Eye (tissue), 1 donor: ENCODE measurements at regions not wholly inside any gene's neighbourhood (a gene's known extent, or its start where the extent isn't known, plus 50 kb on each side); places are given as distances from the start of the nearest gene placed in this dataset.
"Not testable (repeated sequence)": the region's sequence is repeated elsewhere in the genome, so short reads cannot be mapped to it uniquely, and the experiment has no call there.

ENCODE experiments used
- DNase-seq: peaks from one replicate; pipeline ENCODE4 v3.0.0-alpha.2; 2015

DNA sequence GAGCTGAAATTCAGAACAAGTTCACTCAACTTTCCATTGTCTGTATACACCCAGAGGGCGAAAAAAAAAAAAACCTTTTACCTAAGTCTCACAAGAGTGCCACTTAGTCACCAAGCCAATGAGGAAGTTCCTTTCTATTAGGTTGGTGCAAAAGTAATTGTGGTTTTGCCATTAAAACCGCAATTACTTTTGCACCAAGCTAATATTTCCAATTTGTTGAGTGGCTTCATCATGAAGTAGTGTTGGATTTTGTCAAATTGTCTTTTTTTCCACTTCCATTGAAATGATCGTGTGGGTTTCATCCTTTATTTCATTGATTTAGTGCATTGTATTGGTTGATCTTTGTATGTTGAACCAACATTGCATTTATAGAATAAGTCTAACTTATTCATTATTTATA, 253.9 kb downstream of the ZIC4 start:
- DNase-seq: no peak

DNA sequence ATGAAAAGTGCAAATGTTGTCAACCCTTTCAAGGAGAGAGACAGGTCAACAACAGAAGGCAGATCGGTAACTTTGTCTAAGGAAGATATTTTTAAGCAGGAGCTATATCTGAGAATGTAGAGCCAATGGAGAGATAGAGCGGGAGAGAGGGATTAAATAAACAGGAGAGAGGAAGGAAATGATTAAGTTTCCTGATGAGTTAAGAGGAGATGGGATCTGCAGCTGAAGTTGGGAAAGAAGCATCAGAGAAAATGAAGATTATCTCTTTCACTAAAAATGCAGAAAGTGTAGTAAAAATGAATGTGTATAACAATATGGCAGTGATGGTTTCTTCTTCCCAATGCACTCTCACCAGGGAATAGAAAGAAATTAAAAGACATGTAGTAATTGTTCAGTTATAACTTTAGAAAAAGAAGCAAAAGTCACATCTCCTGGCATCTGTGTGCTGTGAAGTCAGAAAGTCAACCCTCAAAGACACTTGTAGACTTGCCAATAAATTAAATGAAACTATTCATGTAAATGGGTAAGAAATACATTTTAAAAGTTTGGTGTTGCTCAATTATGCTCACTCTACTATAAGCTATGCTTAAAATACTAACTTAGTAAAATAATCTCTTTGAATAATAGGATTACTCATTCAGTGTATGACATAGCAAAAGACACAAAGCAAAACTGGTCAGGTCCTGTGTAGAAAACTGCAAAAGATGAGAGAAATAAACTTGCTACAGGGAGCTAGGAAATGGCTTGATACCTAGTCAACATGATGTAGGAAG, 264.6 kb downstream of the ZIC4 start:
- DNase-seq: no peak

DNA sequence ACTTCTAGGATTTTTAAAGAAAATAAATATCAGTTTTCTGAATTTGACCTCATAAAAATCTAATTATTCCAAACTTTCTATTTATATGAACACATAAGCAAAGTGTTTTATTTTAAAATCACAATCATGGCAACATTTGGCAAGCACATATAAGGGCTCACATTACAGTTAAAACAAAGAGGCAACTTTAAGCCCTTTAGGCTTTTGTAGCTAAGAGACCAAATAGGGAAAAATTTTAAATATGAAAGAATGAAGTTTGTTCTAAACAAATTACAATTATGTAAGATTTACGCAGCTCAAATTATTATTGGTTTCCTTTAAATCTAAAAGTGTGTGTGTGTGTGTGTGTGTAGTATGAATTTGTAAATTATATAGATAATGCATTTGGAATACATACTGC, 267.0 kb downstream of the ZIC4 start:
- DNase-seq: no peak

DNA sequence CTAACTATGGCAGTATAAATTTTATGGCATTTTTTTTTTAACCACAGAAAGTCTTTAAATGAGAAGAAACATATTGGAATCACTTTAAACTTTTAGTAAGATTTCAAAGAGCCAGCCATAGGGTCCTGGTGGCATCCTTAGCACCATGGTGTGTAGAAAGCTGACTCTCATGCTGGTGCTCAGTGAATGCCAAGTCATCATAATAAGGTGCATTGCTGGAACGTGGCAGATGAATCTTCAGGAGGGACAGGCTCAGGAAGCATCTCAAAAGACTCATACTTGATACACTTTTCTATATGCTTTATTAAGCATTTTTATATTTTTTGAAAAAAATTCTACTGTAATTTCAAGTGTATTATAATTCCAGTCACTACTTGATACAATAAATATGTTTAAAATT, 274.2 kb downstream of the ZIC4 start:
- no peak for DNase-seq

DNA sequence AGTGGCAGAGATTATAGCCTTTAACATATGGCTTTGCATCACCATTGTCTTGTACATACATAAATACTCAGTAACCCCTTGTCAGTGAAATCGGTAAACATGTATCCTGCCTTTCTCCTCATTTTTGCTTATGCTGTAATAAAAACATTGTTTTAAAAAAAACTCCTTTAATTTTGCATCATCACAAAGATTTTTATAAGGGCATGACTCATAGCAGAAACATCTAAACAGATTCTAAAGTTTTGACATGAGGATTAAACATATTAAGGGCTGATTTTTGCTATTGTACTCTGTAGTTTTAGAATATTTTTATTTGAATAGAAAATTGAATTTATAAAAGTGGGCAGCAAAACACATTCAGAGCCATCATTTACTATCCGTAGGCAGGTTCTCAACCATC, 275.9 kb downstream of the ZIC4 start:
- DNase-seq: no peak

DNA sequence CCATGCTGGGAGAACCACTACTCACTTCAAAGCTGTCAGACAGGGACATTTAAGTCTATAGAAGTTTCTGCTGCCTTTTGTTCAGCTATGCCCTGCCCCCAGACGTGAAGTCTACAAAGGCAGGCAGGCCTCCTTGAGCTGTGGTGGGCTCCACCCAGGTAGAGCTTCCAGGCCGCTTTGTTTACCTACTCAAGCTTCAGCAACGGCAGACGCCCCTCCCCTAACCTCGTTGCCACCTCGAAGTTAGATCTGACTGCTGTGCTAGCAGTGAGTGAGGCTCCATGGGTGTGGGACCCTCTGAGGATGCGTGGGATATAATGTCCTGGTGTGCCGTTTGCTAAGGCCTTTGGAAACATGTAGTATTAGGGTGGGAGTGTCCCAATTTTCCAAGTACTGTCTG, 276.7 kb downstream of the ZIC4 start:
- no peak for DNase-seq

DNA sequence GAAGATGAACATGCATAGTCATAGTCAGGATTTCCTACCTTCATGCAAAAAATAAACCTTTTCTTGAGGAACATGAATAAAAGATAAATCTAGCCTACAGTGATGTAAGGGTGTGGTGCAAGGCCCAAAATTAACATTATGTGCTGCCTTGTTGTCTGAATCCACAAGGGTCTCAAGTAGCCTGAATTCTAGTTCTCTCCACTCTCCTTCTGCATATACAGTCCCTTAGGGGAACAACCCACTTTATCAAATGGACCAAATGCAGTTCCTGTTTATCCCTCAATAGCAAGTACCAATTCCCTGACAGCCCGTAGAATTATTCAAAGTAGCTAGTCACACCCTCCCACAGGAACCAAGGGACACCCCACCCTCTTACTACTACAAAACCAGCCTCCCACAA, 284.0 kb downstream of the ZIC4 start:
- no peak for DNase-seq

DNA sequence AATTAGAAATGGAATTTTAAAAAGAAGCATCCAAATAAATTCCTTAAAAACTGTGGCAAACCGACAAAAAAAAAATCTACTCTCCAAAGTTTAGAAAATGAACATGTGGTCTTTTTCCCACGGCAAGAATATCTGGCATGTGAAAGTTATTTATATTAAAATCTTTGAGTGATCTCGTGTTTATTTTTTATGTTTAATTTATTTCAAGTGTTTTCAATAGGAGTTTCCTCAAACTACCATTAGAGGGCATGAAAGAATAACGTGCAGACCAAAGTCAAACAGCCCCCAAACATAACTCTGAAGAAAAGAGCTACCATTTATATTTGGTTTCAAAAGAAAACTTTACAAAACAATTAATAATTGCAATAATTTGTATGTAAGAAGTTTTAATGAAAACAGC, 286.4 kb downstream of the ZIC4 start:
- peak; percentile 36 for DNase-seq

DNA sequence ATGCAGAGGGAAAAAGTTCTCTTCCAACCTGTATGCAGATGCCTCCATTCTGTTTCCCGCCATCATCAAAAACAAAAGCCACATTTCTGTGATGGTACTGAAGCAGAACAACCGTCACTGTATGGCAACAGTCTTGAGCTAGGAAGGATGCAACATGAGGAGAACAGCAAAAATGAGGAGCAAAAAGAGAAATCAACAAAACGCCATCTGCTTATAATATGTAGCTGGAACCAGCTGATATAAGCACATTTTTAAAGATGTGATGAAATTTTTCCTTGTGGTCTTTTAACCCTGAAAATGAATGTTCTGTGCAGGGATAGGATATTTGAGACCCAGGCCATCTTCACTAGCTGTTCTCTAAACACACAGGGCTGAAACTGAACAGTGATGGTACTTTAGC, 287.0 kb downstream of the ZIC4 start:
- peak; percentile 16 for DNase-seq

DNA sequence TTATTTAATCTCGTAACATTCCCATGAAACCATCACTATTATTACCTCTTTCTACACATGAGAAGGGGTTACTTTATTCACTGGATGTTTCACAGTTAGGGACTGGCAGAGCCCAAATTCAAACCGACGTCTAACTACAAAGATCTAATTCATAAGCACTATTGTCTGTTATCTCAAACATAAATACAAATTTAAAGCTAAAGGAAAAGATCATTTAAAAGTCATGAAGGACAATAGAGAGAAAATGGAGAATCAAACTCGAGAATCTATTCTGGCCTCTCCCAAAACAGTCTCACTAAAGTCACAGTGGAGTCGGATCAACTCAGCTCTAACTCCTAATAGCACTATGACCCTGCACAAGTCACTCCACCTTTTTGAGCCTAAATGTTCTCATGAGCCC, 287.7 kb downstream of the ZIC4 start:
- no peak for DNase-seq

DNA sequence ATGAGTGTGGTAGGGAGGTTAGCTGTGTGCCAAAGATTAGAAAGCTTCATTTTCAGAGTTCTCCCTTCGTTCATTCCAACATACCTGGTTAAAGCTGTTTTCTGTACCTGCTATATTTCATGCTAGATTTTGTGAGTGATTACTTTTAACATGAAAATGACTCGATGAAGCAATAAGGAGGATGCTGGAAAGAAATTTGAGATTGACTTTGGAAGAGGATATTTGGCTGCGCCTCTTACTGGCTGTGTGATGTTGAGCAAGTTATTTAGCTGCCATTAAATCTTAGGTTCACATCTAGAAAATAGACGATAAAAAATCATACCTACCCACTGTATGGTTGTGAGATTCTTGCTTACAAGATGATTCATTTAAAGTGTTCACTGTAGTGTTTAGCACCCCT, 288.7 kb downstream of the ZIC4 start:
- DNase-seq: no peak

DNA sequence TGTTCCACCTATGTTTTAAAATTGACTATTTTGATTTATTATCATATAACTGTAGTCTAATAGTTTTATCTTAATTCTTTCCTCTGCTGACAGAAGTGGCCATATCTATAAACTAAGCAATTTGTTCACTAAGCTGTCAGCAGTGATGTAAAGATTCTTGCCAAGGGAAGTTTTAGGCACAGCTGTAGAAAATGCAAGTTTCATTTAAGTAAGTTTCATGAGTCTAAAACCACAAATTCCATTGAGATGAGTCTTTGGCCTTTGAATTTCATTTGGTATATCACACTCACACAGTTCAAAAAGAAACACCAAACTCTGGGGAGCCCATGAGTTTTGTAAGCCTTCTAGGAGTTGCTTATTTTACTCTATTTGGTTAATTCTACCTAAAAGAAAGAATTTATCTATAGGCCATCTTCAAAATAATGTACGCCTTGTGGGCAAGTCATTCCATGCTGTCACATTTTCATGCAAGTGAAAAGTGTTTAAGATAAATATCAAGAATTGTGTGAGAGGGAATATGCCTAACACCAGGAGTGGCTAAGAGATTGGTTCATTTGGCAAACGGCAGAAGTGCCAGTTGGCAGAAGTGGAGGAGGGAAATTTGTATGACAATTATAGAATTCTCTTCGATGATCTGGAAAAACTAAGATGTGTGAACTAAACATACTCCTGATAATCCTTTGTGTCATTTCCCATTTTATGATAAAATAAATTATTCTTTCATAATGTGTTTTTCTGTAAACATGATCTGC, 292.9 kb downstream of the ZIC4 start:
- DNase-seq: peak; percentile 11

DNA sequence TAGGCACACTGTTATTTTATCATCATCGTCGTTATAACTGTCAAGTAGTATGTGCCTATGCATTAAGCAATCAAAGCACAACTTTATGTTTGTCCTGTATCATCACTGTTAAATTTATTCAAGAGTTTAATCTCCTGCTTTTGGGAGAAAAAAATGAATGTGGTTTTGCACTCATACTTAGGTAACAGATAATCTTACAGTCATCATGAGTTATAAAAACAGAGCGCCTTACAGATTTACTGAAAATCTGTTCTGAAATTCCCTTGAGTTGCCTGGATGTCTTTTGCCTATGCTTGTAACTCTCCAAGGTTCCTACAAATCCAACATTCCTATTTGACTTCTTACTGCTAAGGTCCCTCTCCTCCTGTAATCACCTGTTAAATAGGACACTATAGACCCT, 307.3 kb downstream of the ZIC4 start:
- no peak for DNase-seq

DNA sequence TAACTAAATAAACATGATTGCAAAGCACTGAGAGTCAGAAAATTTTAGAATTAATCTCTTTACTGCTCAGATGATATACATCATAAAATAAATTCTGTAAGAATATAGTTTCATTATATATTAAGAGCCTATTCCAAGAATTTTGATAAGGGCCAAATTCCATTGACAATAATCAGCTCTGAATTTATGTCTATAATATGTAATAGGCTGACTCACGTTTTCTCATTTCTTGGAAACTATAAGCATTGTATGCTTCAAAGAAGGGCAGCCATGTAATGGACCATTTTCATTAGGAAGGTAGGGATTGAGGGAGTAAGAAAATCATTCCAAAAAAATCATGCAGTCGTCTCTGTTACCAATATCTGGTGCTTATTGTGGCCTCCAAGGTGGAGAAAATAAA, 315.9 kb downstream of the ZIC4 start:
- DNase-seq: no peak

DNA sequence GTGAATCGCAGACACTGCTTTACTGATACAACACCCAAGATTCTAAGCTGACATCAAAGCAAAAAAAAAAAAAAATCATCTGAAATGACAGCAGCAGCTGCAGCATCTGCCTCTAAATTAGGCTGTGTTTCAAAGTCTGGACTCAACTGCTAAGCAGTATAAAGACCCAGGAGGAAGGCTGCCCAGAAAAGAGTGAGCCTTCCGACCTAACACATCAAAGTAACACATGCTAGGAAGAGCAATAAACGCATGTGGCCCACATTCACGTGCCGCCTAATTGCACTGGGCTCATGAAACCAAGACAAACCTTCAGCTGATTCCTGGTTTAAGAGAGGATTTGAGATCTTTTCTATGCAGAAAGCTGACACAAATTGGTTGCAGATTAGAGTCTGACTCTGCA, 317.1 kb downstream of the ZIC4 start:
- DNase-seq: peak; percentile 61

DNA sequence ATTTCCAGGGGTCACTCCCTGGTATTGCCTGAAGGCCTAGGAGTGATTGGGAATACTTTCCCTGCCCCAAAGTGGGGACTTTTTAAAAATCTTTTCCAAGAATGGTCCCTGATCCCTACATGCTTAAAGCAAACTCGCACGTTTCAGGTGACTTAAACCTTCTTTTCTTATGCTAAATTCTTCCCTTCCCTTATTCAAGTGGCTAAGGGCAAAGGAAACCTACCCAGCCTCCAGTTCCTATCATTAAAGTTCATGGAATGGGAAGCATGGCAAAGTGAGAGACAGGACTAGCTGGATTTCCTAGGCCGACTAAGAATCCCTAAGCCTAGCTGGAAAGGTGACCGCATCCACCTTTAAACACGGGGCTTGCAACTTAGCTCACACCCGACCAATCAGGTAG, 346.8 kb downstream of the ZIC4 start:
- DNase-seq: not testable (repeated sequence)

DNA sequence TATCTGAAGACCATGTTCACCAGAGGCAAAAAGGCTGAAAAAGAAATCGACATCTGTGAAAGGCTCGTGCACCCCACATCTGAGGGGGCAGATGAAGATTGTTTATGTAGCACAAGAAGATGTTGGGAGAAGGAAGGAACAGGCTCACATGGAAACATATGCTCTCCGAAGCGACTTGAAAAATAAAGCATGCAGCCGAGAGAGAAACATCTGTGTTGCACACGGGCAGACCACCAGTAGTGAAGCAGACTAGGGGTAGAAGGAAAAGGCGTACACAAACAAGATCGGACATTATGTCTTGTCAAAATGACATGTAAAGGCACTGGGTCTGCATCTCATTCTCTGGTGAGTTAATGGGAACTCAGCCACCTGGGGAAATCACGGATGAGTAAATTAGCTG, 356.5 kb downstream of the ZIC4 start:
- peak; percentile 63 for DNase-seq

DNA sequence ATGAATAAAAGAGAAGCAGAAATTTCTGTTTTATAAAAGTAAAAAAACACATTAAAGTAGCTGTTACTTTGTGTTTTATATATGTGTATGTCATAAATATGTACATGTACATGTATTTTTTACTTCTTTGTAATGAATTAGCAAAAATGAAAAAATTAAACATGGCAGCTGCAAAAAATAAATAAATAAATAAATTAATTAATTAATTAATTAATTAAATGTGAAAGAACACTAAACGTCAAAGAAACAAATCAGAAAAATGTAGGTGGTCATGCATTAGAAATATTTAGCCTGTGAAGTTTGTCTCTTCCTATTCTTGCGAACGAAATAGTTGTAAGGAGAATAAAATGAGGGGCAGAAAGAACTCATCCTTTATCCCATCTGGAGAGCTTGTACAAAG, 357.0 kb downstream of the ZIC4 start:
- no peak for DNase-seq

DNA sequence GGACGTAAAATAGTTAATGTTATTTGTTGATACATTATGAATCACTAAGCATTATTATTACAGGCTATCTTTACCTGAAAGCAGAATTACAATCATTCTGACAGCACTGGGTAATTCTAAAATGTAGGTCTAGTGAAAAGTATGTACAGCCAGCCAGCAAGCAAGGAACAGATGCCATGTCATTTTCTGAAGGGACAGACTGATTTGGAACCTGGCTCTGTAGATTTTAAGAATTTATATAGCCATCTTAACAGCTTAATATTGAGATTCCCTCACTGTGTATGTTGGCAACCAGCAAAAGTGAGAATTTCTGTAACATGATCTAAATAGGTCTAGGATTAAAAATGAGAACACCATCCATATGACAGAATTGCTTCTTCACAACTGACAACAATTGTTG, 359.4 kb downstream of the ZIC4 start:
- DNase-seq: no peak

DNA sequence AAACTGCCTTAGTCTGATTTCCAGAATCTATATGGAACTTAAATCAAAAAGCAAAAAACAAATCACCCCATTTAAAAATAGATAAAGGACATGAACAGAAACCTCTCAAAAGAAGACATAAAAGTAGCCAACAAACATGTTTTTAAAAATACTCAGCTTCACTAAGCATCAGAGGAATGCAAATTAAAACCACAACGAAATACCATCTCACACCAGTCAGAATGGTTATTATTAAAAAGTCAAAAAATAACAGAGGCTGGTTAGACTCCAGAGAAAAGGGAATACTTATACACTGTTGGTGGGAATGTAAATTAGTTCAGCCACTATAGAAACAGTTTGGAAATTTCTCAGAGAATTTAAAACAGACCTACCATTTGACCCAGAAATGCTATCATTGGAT, 367.9 kb downstream of the ZIC4 start:
- DNase-seq: no peak

DNA sequence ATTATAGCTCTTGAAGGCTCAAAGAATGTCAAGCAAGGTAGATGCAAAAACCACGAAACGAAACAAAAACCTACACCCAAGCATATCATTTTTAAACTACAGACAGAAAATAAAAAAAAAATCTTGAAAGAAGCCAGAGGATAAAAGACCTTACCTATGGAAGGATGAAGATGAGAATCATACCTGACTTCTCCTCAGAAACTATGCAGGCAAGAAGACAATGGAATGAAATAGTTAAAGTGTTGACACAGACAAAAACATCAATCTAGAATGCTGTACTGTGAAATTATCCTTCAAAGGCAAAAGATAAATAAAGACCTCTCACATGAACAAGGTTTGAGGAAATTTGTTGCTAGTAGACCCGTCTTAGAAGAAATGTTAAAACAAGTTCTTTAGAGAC, 372.0 kb downstream of the ZIC4 start:
- no peak for DNase-seq

DNA sequence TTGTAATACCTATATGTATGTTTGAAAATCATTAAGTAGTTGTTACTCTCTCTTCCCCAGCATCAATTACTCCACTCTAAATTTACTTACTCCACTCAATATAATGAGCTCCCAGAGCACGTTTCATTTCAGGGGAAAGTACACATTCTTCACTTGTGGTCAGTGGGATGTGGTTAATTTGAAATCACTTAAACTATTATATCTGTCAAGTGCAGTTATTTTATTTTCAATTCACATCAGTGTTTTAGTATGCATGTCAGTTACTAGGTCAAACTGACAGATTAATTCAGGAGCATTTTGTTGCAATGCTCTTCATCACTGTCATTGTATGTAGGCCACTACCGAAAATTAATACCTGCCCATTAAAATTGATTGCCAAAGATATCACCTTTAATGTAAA, 376.1 kb downstream of the ZIC4 start:
- peak; percentile 64 for DNase-seq

DNA sequence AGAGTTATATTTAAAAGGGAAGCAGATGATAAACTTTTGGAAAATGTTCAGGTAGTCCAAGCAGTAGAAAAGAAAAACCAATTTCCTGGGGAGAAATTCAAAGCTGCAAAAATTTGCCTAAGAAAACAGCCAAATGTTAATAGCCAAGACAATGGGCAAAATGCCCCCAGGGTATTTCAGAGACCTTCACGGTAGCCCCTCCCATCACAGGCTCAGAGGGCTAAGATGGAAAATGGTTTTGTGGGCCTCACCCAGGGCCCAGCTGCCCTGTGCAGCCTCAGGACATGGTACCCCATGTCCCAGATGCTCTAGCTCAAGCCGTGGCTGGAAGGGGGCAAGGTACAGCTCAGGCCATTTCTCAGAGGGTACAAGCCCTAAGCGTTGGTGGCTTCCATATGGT, 391.0 kb downstream of the ZIC4 start:
- no peak for DNase-seq

DNA sequence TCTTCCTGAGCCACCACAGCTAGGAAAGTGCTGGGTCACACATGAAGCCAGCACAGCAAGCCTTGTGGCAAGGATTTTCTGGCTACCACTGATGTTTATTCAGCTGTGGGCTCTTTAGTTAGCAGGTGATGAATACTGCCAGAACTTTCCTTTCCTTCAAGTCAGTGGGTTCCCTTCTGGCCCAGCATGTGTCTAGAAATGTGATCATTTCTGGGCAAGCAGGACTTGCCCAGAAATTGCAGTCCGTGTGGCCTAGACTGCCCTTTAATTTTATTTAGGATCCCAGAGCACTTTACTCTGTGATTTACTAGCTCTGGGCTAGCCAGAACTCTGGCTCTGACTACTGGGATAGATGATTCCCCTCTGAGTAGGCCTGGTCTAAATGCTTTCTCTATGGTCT, 397.5 kb downstream of the ZIC4 start:
- no peak for DNase-seq

DNA sequence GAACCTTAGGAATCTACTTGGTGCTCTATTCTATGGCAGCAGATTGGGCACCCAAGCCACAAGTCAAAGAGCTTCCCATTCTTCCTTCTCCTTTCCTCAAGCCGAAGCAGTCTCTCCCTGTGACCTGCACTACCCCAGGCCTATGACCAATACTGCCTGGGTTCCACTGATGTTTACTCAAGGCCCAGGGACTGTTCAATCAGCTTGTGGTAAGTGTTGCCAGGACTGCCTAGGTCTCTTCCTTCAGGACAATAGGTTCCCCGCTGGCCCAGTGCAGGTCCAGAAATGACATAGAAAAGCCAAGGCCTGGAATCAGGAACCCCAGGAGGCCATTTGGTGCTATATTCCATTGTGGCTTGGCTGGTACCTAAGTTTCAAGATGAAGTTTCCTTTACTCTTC, 397.9 kb downstream of the ZIC4 start:
- no peak for DNase-seq
